ENCODE measurements at regions not wholly inside any gene's neighbourhood (a gene's known extent, or its start where the extent isn't known, plus 50 kb on each side); places are given as distances from the start of the nearest gene placed in this dataset.

GRCh38 chr2:85939131-85939530 lies 50.3 kb upstream of the ST3GAL5 start:
- 81% methylated on average over 4 of the region's 4 CpGs for WGBS (ENCODE audit: insufficient coverage, insufficient replicate concordance, low lambda C conversion rate, missing lambda C conversion rate)

More at GRCh38 chr2:85939131-85939530, 50.3 kb upstream of the ST3GAL5 start:
- no peaks in the 10 kb centered on the region for H3K27me3 ChIP-seq (replicated peaks in 1 of 2; ENCODE audit: control insufficient read depth in 2 of 2, insufficient read depth in 2 of 2, low read length in 1 of 2)
- intact Hi-C loops (cut with micrococcal nuclease; ENCODE audit: unreplicated experiment), result no loop called here
- CTCF ChIA-PET, result interaction anchor here (1.4 kb wide), 1 partner anchor 49 kb away, joined by 3 read pairs; no protein-coding TSS in a partner anchor
- POLR2A ChIA-PET, result no interaction called here
- RAD21 ChIA-PET (ENCODE audit: unreplicated experiment), result interaction anchor here (1.0 to 1.3 kb wide), 2 partner anchors 18 to 97 kb away, joined by 3 to 4 read pairs; no protein-coding TSS in a partner anchor
- no peak for FAIRE-seq
- no peaks in the 10 kb centered on the region for H3K36me3 ChIP-seq (ENCODE audit: control insufficient read depth in 2 of 2, insufficient read depth in 2 of 2, low read length in 1 of 2)
- H4K20me1 ChIP-seq (ENCODE audit: control insufficient read depth, insufficient read depth), result no peaks in the 10 kb centered on the region
- no TSS peak for BruUV-seq (replicated peaks)
- no peaks in the 10 kb centered on the region for H3K4me1 ChIP-seq (ENCODE audit: control insufficient read depth, insufficient read depth, low read length)
- H3K9me3 ChIP-seq (replicated peaks; ENCODE audit: control insufficient read depth, insufficient read depth, low read length), result peaks cover 8% of the 10 kb centered on the region; the same call in 2 of the 3 replicates
- no peak overlapping the region for H3K4me2 ChIP-seq (ENCODE audit: control insufficient read depth, insufficient read depth)
- TF ChIP-seq PAX8 (IDR thresholded peaks at IDR 0.05) (no peak), GABPA (IDR thresholded peaks at IDR 0.05; ENCODE audit: low read depth) (no peak), BCL3 (IDR thresholded peaks at IDR 0.05; ENCODE audit: borderline replicate concordance, insufficient read depth, low read depth, low read length, poor library complexity, severe bottlenecking) (no peak), MLLT1 (IDR thresholded peaks at IDR 0.05) (no peak), CEBPB (IDR thresholded peaks at IDR 0.05; ENCODE audit: borderline replicate concordance in 1 of 2, low read depth in 2 of 2, low read length in 2 of 2) (no peak), PAX5 (IDR thresholded peaks at IDR 0.05; ENCODE audit: borderline replicate concordance, low read depth, low read length) (no peak), TBL1XR1 (IDR thresholded peaks at IDR 0.05; ENCODE audit: low read depth, low read length) (no peak)
- no peak for ATAC-seq
- H3K27ac ChIP-seq (ENCODE audit: control insufficient read depth, insufficient read depth), result no peak overlapping the region
- no peak for DNase-seq (ENCODE audit: low read depth, low spot score)
- H2AFZ ChIP-seq (ENCODE audit: control insufficient read depth, low read depth, low read length), result no peak overlapping the region
- H3K4me3 ChIP-seq, result no peak overlapping the region
- no peak overlapping the region for H3K9ac ChIP-seq (ENCODE audit: control insufficient read depth, insufficient read depth, low read length)
- SMC1A ChIA-PET (ENCODE audit: uncharacterized antibody, unreplicated experiment), result interaction anchor here (0.8 to 3.1 kb wide), 5 partner anchors 10 to 112 kb away, joined by 3 to 10 read pairs (median 4); no protein-coding TSS in a partner anchor
- in situ Hi-C loops (cut with MboI), result no loop called here
- H3K79me2 ChIP-seq (ENCODE audit: control insufficient read depth, insufficient read depth, low read length), result no peaks in the 10 kb centered on the region

All from GM12878 (cell line).